SKM-1 treated with dmso at 0.1 percent for 144 hours (cell line): ENCODE measurements at regions not wholly inside any gene's neighbourhood (a gene's known extent, or its start where the extent isn't known, plus 50 kb on each side); places are given as distances from the start of the nearest gene placed in this dataset.

Experiments
- DNase-seq: peaks from one replicate; lab custom pipeline; 2025; ENCODE audit not compliant: unreplicated experiment; lab: John Stamatoyannopoulos, UW

- DNase-seq, result no peak
These were observed 177.5 kb downstream of the SYK start for GRCh38 chr9:90979138-90979551.

- no peak for DNase-seq
These were observed 178.0 kb downstream of the SYK start for GRCh38 chr9:90979639-90980038.

GRCh38 chr9:90981726-90982125 is 180.1 kb downstream of the SYK start:
- no peak for DNase-seq

GRCh38 chr9:90983394-90983793 is 181.8 kb downstream of the SYK start:
- DNase-seq, result no peak

GRCh38 chr9:90985631-90986030 is 184.0 kb downstream of the SYK start:
- no peak for DNase-seq

- DNase-seq, result no peak
These were observed 184.5 kb downstream of the SYK start for GRCh38 chr9:90986161-90986560.

- no peak for DNase-seq
These were observed 185.9 kb downstream of the SYK start for GRCh38 chr9:90987566-90987965.

- DNase-seq, result no peak
These were observed 186.7 kb downstream of the SYK start for GRCh38 chr9:90988318-90988717.

- DNase-seq, result no peak
These were observed 190.3 kb downstream of the SYK start for GRCh38 chr9:90991953-90992352.

- DNase-seq, result no peak
These were observed 193.9 kb downstream of the SYK start for GRCh38 chr9:90995516-90995915.

- DNase-seq, result no peak
These were observed 194.8 kb downstream of the SYK start for GRCh38 chr9:90996154-90997065.

GRCh38 chr9:90998573-90998972 is 197.0 kb downstream of the SYK start:
- DNase-seq, result no peak

GRCh38 chr9:90999425-91000397 is 198.1 kb downstream of the SYK start:
- DNase-seq, result no peak

- no peak for DNase-seq
These were observed 199.6 kb downstream of the SYK start for GRCh38 chr9:91001146-91001611.

- no peak for DNase-seq
These were observed 202.9 kb downstream of the SYK start for GRCh38 chr9:91004484-91004883.

- no peak for DNase-seq
These were observed 203.4 kb downstream of the SYK start for GRCh38 chr9:91004992-91005391.

GRCh38 chr9:91006046-91006445 is 204.4 kb downstream of the SYK start:
- no peak for DNase-seq

GRCh38 chr9:91008568-91008967 is 206.9 kb downstream of the SYK start:
- DNase-seq, result no peak

- DNase-seq, result no peak
These were observed 210.3 kb downstream of the SYK start for GRCh38 chr9:91011891-91012290.

- no peak for DNase-seq
These were observed 211.6 kb downstream of the SYK start for GRCh38 chr9:91012933-91013841.

- no peak for DNase-seq
These were observed 215.6 kb downstream of the SYK start for GRCh38 chr9:91017245-91017644.
